ENCODE measurements at regions not wholly inside any gene's neighbourhood (a gene's known extent, or its start where the extent isn't known, plus 50 kb on each side); places are given as distances from the start of the nearest gene placed in this dataset.

DNA sequence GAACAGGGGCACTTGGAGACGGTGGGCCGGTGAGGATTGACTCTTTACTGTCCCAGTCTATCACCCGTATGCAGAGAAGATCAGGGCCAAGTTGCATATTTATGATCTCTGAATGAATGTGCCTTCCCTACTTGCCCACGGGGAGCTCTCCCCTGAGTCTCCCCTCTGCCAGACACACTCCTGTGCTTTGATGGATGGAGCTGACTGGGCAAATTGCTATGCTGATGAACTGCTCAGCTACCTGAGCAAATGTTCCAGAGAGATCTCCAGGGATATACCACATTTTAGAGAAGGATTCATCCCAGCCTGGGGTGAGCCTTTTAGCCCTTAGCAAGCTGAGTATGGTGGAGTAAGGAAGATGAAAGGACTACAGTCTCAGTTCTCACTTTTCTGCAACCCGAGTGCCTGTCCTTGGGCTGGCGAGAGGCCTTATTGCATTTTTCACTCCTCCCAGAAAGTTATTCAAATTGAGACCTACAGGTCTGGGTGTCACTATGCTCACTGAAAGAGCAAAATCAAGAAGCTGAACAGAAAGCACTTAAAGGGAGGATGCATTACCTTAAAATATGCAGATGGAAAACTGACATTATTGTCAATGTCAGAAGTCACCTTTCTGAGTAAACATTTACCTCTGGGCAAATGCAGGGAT, 526.7 kb upstream of the WWC1 start:
- Mint-ChIP-seq H3K9me3 (no peaks in the 10 kb centered on the region), H3K4me1 (no peaks in the 10 kb centered on the region), H3K27ac (no peak overlapping the region), H3K4me3 (no peak overlapping the region), H3K27me3 (ENCODE audit: low read depth in 3 of 3) (peaks cover 3 to 6% (median 4%) of the 10 kb centered on the region in 3 donors), H3K36me3 (no peaks in the 10 kb centered on the region)
- no peaks in the 10 kb centered on the region for H3K79me2 ChIP-seq (ENCODE audit: insufficient read depth, low read length)
- no peaks in the 10 kb centered on the region for H4K20me1 ChIP-seq (ENCODE audit: insufficient read depth, low read length)
- H3K27ac ChIP-seq (ENCODE audit: low read depth in 1 of 2, low read length in 2 of 2): no peak overlapping the region
- no peak overlapping the region for H3K4me3 ChIP-seq (replicated peaks in 1 of 3; ENCODE audit: low read depth in 2 of 3, low read length in 3 of 3)
- intact Hi-C loops (cut with micrococcal nuclease): no loop called here
- 79% methylated on average over 3 of the region's 6 CpGs for WGBS (ENCODE audit: insufficient coverage)
- TF ChIP-seq, protein P1, sequence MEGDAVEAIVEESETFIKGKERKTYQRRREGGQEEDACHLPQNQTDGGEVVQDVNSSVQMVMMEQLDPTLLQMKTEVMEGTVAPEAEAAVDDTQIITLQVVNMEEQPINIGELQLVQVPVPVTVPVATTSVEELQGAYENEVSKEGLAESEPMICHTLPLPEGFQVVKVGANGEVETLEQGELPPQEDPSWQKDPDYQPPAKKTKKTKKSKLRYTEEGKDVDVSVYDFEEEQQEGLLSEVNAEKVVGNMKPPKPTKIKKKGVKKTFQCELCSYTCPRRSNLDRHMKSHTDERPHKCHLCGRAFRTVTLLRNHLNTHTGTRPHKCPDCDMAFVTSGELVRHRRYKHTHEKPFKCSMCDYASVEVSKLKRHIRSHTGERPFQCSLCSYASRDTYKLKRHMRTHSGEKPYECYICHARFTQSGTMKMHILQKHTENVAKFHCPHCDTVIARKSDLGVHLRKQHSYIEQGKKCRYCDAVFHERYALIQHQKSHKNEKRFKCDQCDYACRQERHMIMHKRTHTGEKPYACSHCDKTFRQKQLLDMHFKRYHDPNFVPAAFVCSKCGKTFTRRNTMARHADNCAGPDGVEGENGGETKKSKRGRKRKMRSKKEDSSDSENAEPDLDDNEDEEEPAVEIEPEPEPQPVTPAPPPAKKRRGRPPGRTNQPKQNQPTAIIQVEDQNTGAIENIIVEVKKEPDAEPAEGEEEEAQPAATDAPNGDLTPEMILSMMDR (IDR thresholded peaks at IDR 0.05): no peak
- no peak overlapping the region for H3K9ac ChIP-seq (ENCODE audit: insufficient read depth, low read length, poor library complexity, severe bottlenecking)
- no peaks in the 10 kb centered on the region for H3K9me3 ChIP-seq (replicated peaks in 1 of 2; ENCODE audit: control insufficient read depth in 1 of 2, insufficient read depth in 1 of 2, low read length in 2 of 2)
- H3K4me2 ChIP-seq (replicated peaks; ENCODE audit: extremely low read depth, low read length, poor library complexity, severe bottlenecking): no peak overlapping the region
- no peak overlapping the region for H2AFZ ChIP-seq (ENCODE audit: insufficient read depth, low read depth, low read length, poor library complexity, severe bottlenecking)
- DNase-seq: no peak
- H3K27me3 ChIP-seq (ENCODE audit: control insufficient read depth in 2 of 2, insufficient read depth in 2 of 2, low read length in 2 of 2): no peaks in the 10 kb centered on the region
- no peaks in the 10 kb centered on the region for H3K36me3 ChIP-seq (replicated peaks in 1 of 2; ENCODE audit: control insufficient read depth in 1 of 2, insufficient read depth in 2 of 2, low read length in 2 of 2)
- no peaks in the 10 kb centered on the region for H3K4me1 ChIP-seq (ENCODE audit: control insufficient read depth in 1 of 2, insufficient read depth in 2 of 2, low read length in 2 of 2)

DNA sequence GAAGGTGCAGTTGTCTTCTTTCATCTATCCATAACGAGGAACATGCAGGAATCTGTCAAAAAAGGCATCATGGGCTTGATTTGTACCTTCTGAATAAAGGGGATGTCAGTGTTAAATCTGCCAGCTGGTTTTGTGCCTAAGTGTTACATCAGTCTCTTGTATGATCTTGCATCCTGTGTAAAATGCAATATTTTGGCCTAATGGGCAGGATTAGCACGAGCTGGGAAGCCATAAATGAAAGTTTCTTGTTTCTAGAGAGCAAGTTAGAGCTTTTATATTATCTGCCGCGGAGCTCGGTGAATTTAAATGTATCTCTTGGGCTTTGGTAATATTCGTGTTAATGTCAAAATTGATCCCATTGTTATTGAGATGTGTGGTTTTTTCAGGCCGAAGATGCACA, 526.1 kb upstream of the WWC1 start:
- Mint-ChIP-seq H3K4me3 (no peak overlapping the region), H3K9me3 (peaks cover 0 to 2% (median 0%) of the 10 kb centered on the region in 7 donors), H3K27ac (no peak overlapping the region), H3K36me3 (no peaks in the 10 kb centered on the region), H3K27me3 (ENCODE audit: low read depth in 3 of 3) (peaks cover 5 to 6% (median 6%) of the 10 kb centered on the region in 3 donors), H3K4me1 (no peaks in the 10 kb centered on the region)
- H4K20me1 ChIP-seq (ENCODE audit: insufficient read depth, low read length): no peaks in the 10 kb centered on the region
- no peak overlapping the region for H3K4me3 ChIP-seq (replicated peaks in 1 of 3; ENCODE audit: low read depth in 2 of 3, low read length in 3 of 3)
- no peak for DNase-seq
- 87% methylated on average over 6 of the region's 7 CpGs for WGBS (ENCODE audit: insufficient coverage)
- H3K4me1 ChIP-seq (ENCODE audit: control insufficient read depth in 1 of 2, insufficient read depth in 2 of 2, low read length in 2 of 2): no peaks in the 10 kb centered on the region
- intact Hi-C loops (cut with micrococcal nuclease): no loop called here
- no peak overlapping the region for H3K9ac ChIP-seq (ENCODE audit: insufficient read depth, low read length, poor library complexity, severe bottlenecking)
- H3K79me2 ChIP-seq (ENCODE audit: insufficient read depth, low read length): no peaks in the 10 kb centered on the region
- no peak overlapping the region for H3K4me2 ChIP-seq (replicated peaks; ENCODE audit: extremely low read depth, low read length, poor library complexity, severe bottlenecking)
- no peak overlapping the region for H3K27ac ChIP-seq (ENCODE audit: low read depth in 1 of 2, low read length in 2 of 2)
- TF ChIP-seq, protein P1 (IDR thresholded peaks at IDR 0.05): no peak
- no peaks in the 10 kb centered on the region for H3K36me3 ChIP-seq (replicated peaks in 1 of 2; ENCODE audit: control insufficient read depth in 1 of 2, insufficient read depth in 2 of 2, low read length in 2 of 2)
- H2AFZ ChIP-seq (ENCODE audit: insufficient read depth, low read depth, low read length, poor library complexity, severe bottlenecking): no peak overlapping the region
- H3K27me3 ChIP-seq (ENCODE audit: control insufficient read depth in 2 of 2, insufficient read depth in 2 of 2, low read length in 2 of 2): no peaks in the 10 kb centered on the region
- H3K9me3 ChIP-seq (replicated peaks in 1 of 2; ENCODE audit: control insufficient read depth in 1 of 2, insufficient read depth in 1 of 2, low read length in 2 of 2): no peaks in the 10 kb centered on the region

All from CD14-positive monocyte (primary cell).